Loucy (cell line): ENCODE measurements at regions not wholly inside any gene's neighbourhood (a gene's known extent, or its start where the extent isn't known, plus 50 kb on each side); places are given as distances from the start of the nearest gene placed in this dataset.
"Not testable (repeated sequence)": the region's sequence is repeated elsewhere in the genome, so short reads cannot be mapped to it uniquely, and the experiment has no call there.

Source experiments
- H2AFZ ChIP-seq: fragments of 200-600 bp; sonication (generic); 2 replicates; pipeline ENCODE4 v1.6.0; 2016; ENCODE audit warnings: antibody characterized with exemption, mild to moderate bottlenecking, low read length, moderate library complexity
- H3F3A ChIP-seq: fragments of 200-600 bp; 2 replicates; pipeline ENCODE4 v1.6.0; 2016; ENCODE audit warnings: antibody characterized with exemption, low read depth, mild to moderate bottlenecking
- H3K27me3 ChIP-seq: fragments of 200-600 bp; sonication (generic); 2 replicates; pipeline ENCODE4 v1.6.1; 2014; ENCODE audit warnings: low read length, mild to moderate bottlenecking; ENCODE audit not compliant: insufficient read depth, poor library complexity, severe bottlenecking
- H3K36me3 ChIP-seq: fragments of 200-600 bp; sonication (generic); 2 replicates; pipeline ENCODE4 v1.6.1; 2016; ENCODE audit warnings: low read length; ENCODE audit not compliant: insufficient read depth
- H3K4me1 ChIP-seq: fragments of 200-600 bp; sonication (generic); 2 replicates; pipeline ENCODE4 v1.5.1; 2014; ENCODE audit warnings: low read length, mild to moderate bottlenecking; ENCODE audit not compliant: insufficient read depth, poor library complexity, severe bottlenecking
- H3K4me2 ChIP-seq: fragments of 200-600 bp; sonication (generic); 2 replicates; pipeline ENCODE4 v1.6.0; 2014; ENCODE audit warnings: antibody characterized with exemption, low read length, low read depth, mild to moderate bottlenecking; ENCODE audit not compliant: poor library complexity, severe bottlenecking
- H3K4me3 ChIP-seq: fragments of 200-600 bp; sonication (generic); 2 replicates; pipeline ENCODE4 v1.5.1; 2014; ENCODE audit warnings: low read length, mild to moderate bottlenecking, mixed read lengths; ENCODE audit not compliant: poor library complexity, severe bottlenecking
- H3K79me2 ChIP-seq: fragments of 200-600 bp; sonication (generic); 2 replicates; pipeline ENCODE4 v1.6.1; 2014; ENCODE audit warnings: low read length; ENCODE audit not compliant: insufficient read depth
- H3K9ac ChIP-seq: fragments of 200-600 bp; sonication (generic); 2 replicates; pipeline ENCODE4 v1.6.0; 2014; ENCODE audit warnings: mild to moderate bottlenecking, low read depth, low read length, moderate library complexity; ENCODE audit not compliant: poor library complexity, severe bottlenecking
- H3K9me2 ChIP-seq: fragments of 200-600 bp; sonication (generic); replicated peaks from 2 replicates; pipeline ENCODE4 v1.6.1; 2016; ENCODE audit warnings: low read depth, low read length, mixed read lengths
- H3K9me3 ChIP-seq: fragments of 200-600 bp; sonication (generic); 2 replicates; pipeline ENCODE4 v1.6.1; 2014; ENCODE audit warnings: mild to moderate bottlenecking, antibody characterized with exemption, low read length, low read depth; ENCODE audit not compliant: insufficient read depth
- H4K20me1 ChIP-seq: fragments of 200-600 bp; sonication (generic); 2 replicates; pipeline ENCODE4 v1.6.0; 2014; ENCODE audit warnings: antibody characterized with exemption, low read length, mild to moderate bottlenecking; ENCODE audit not compliant: insufficient read depth, poor library complexity, severe bottlenecking
- CTCF ChIP-seq: fragments of 200-600 bp; sonication (generic); conservative IDR thresholded peaks from 2 replicates; pipeline ENCODE4 v1.5.1; 2014; ENCODE audit warnings: mild to moderate bottlenecking, antibody characterized with exemption, low read length
- EZH2phosphoT487 ChIP-seq: fragments of 200-600 bp; IDR thresholded peaks from 2 replicates; pipeline ENCODE4 v1.6.1; 2018; ENCODE audit warnings: antibody characterized with exemption, mild to moderate bottlenecking, moderate library complexity, borderline replicate concordance

GRCh38 chr17:22102177-22102576 is 409.9 kb downstream of the KCNJ18 start:
- H3F3A ChIP-seq: no peaks in the 10 kb centered on the region
- TF ChIP-seq EZH2phosphoT487 (no peak), CTCF (no peak)
- no peaks in the 10 kb centered on the region for H3K36me3 ChIP-seq
- H3K79me2 ChIP-seq: no peaks in the 10 kb centered on the region
- no peaks in the 10 kb centered on the region for H3K27me3 ChIP-seq
- H3K9ac ChIP-seq: no peak overlapping the region
- H3K4me3 ChIP-seq: no peak overlapping the region
- no peak overlapping the region for H3K4me2 ChIP-seq
- H3K4me1 ChIP-seq: no peaks in the 10 kb centered on the region
- H3K9me3 ChIP-seq: no peaks in the 10 kb centered on the region
- H4K20me1 ChIP-seq: no peaks in the 10 kb centered on the region
- no peak overlapping the region for H2AFZ ChIP-seq
- H3K9me2 ChIP-seq: no peaks in the 10 kb centered on the region

- H3K36me3 ChIP-seq, H3K9me2 ChIP-seq, H3K9me3 ChIP-seq, H3K27me3 ChIP-seq, H4K20me1 ChIP-seq, H3K79me2 ChIP-seq, H3F3A ChIP-seq, H2AFZ ChIP-seq, H3K4me3 ChIP-seq, H3K4me1 ChIP-seq, H3K9ac ChIP-seq, H3K4me2 ChIP-seq: not testable (repeated sequence)
These were observed 424.4 kb downstream of the KCNJ18 start for GRCh38 chr17:22116720-22117119.

- not testable (repeated sequence) for H2AFZ ChIP-seq, H3K9ac ChIP-seq, H3K4me3 ChIP-seq
These were observed 425.1 kb downstream of the KCNJ18 start for GRCh38 chr17:22117401-22117800.

DNA sequence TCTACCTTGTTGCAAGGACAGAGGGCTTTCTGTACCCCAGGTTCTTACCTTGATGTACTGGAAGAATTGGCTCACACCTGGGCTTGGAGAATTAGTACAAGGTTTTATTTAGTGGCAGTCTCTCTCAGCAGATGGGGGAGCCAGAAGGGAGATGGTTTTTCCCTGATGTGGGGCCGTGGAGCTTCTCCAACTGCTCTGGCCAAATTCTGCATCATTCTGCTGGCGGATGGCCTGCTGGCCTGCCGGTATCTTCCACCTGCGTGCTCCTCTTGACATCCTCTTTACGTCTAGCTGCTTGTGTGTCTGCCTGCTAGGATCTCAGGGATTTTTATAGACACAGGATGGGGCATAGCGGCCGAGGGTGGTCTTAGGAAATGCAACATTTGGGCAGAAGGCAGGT is 426.7 kb downstream of the KCNJ18 start:
- not testable (repeated sequence) for H4K20me1 ChIP-seq, H3K27me3 ChIP-seq, H3K4me1 ChIP-seq, H3K4me2 ChIP-seq, H2AFZ ChIP-seq, H3K36me3 ChIP-seq, H3K79me2 ChIP-seq, H3F3A ChIP-seq, H3K4me3 ChIP-seq, H3K9me2 ChIP-seq, H3K9ac ChIP-seq, H3K9me3 ChIP-seq

More at GRCh38 chr17:22117401-22117800, 425.1 kb downstream of the KCNJ18 start:
- not testable (repeated sequence) for H3K79me2 ChIP-seq, H3K4me2 ChIP-seq, H3K36me3 ChIP-seq, H3K4me1 ChIP-seq, H3K9me3 ChIP-seq, H3K27me3 ChIP-seq, H4K20me1 ChIP-seq, H3K9me2 ChIP-seq, H3F3A ChIP-seq

DNA sequence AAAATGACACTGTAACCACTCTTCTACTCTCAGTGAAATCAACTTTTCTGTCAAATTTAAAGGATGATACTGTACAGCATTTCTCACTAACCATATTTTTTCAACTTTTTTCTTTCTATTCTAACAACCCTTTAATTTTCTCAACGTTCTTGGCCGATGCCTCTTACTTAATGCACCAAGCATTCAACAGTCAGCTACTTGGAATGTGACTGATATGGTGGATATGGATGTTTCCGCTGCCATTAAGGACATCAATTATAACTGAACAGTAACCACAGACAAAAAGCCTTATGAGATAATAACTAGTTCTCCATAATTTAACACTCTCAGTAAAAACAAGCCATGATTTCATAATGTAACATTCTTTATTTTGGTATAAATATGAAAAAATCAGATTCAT is 427.4 kb downstream of the KCNJ18 start:
- H3F3A ChIP-seq, H3K79me2 ChIP-seq: not testable (repeated sequence)

More for the DNA sequence above, 427.4 kb downstream of the KCNJ18 start:
- H3K4me1 ChIP-seq, H3K4me3 ChIP-seq, H3K27me3 ChIP-seq, H2AFZ ChIP-seq, H3K9ac ChIP-seq, H3K9me3 ChIP-seq, H4K20me1 ChIP-seq, H3K36me3 ChIP-seq, H3K9me2 ChIP-seq, H3K4me2 ChIP-seq: not testable (repeated sequence)
